SU-DHL-6 (cell line): ENCODE measurements at regions not wholly inside any gene's neighbourhood (a gene's known extent, or its start where the extent isn't known, plus 50 kb on each side); places are given as distances from the start of the nearest gene placed in this dataset.

Experiments
- H2AFZ ChIP-seq: fragments of 200-600 bp; sonication (generic); 2 replicates; pipeline ENCODE4 v1.6.1; 2014; ENCODE audit warnings: low read depth, mild to moderate bottlenecking, moderate library complexity, mixed read lengths, antibody characterized with exemption, low read length; ENCODE audit not compliant: severe bottlenecking
- H3F3A ChIP-seq: fragments of 200-600 bp; shearing (Covaris generic); 2 replicates; pipeline ENCODE4 v1.6.0; 2016; ENCODE audit warnings: antibody characterized with exemption, mild to moderate bottlenecking; ENCODE audit not compliant: insufficient read depth
- H3K27ac ChIP-seq: fragments of 200-600 bp; sonication (generic); 2 replicates; pipeline ENCODE4 v1.5.1; 2016; ENCODE audit warnings: low read depth, mild to moderate bottlenecking, low read length, moderate library complexity, mixed read lengths
- H3K27me3 ChIP-seq: fragments of 200-600 bp; sonication (generic), shearing (Covaris generic); 2 replicates; pipeline ENCODE4 v1.6.0; 2014; ENCODE audit warnings: mild to moderate bottlenecking, low read length
- H3K36me3 ChIP-seq: fragments of 200-600 bp; sonication (generic); 2 replicates; pipeline ENCODE4 v1.6.1; 2014; ENCODE audit warnings: mild to moderate bottlenecking, low read length, mixed read lengths
- H3K4me2 ChIP-seq: fragments of 300-600, 200-600 bp; shearing (Covaris generic), sonication (generic); 2 replicates; pipeline ENCODE4 v1.6.0; 2014; ENCODE audit warnings: low read length, low read depth, mild to moderate bottlenecking; ENCODE audit not compliant: poor library complexity, severe bottlenecking
- H3K4me3 ChIP-seq: fragments of 200-600 bp; sonication (generic); 2 replicates; pipeline ENCODE4 v1.5.1; 2014; ENCODE audit warnings: antibody characterized with exemption, low read length, mild to moderate bottlenecking, mixed read lengths; ENCODE audit not compliant: insufficient read depth, poor library complexity, severe bottlenecking
- H3K79me2 ChIP-seq: fragments of 200-600 bp; sonication (generic); 2 replicates; pipeline ENCODE4 v1.6.1; 2014; ENCODE audit warnings: mild to moderate bottlenecking, low read length, moderate library complexity; ENCODE audit not compliant: insufficient read depth
- H3K9ac ChIP-seq: fragments of 200-600 bp; sonication (generic); 2 replicates; pipeline ENCODE4 v1.7.0; 2014; ENCODE audit warnings: mild to moderate bottlenecking, low read length
- H3K9me2 ChIP-seq: fragments of 200-600 bp; sonication (generic); replicated peaks from 2 replicates; pipeline ENCODE4 v1.6.1; 2014; ENCODE audit warnings: low read length; ENCODE audit not compliant: insufficient read depth
- H3K9me3 ChIP-seq: fragments of 200-600 bp; sonication (generic); 2 replicates; pipeline ENCODE4 v1.6.1; 2014; ENCODE audit warnings: low read length, mixed read lengths; ENCODE audit not compliant: insufficient read depth
- H4K20me1 ChIP-seq: fragments of 200-600 bp; sonication (generic); 2 replicates; pipeline ENCODE4 v1.6.1; 2014; ENCODE audit warnings: low read depth, mild to moderate bottlenecking, antibody characterized with exemption, low read length, moderate library complexity, mixed read lengths
- CTCF ChIP-seq: fragments of 200-600 bp; sonication (generic); IDR thresholded peaks from one replicate; pipeline ENCODE4 v1.5.1; 2017; ENCODE audit warnings: antibody characterized with exemption, mild to moderate bottlenecking, low read length, moderate library complexity; ENCODE audit not compliant: insufficient read depth, poor library complexity, severe bottlenecking
- EZH2phosphoT487 ChIP-seq: fragments of 200-600 bp; sonication (generic), shearing (Covaris generic); conservative IDR thresholded peaks from 2 replicates; pipeline ENCODE4 v1.6.1; 2018; ENCODE audit warnings: mild to moderate bottlenecking, antibody characterized with exemption, low read length, moderate library complexity, mixed read lengths

- H4K20me1 ChIP-seq, result no peaks in the 10 kb centered on the region
- H3K9me3 ChIP-seq, result no peaks in the 10 kb centered on the region
- H2AFZ ChIP-seq, result no peak overlapping the region
- H3K4me2 ChIP-seq, result no peak overlapping the region
- no peaks in the 10 kb centered on the region for H3K79me2 ChIP-seq
- no peaks in the 10 kb centered on the region for H3F3A ChIP-seq
- no peaks in the 10 kb centered on the region for H3K9me2 ChIP-seq
- no peak overlapping the region for H3K27ac ChIP-seq
- no peak overlapping the region for H3K4me3 ChIP-seq
- no peaks in the 10 kb centered on the region for H3K27me3 ChIP-seq
- no peaks in the 10 kb centered on the region for H3K36me3 ChIP-seq
- H3K9ac ChIP-seq, result no peak overlapping the region
- no peak for TF ChIP-seq EZH2phosphoT487
- TF ChIP-seq CTCF, result no peak
Observed at GRCh38 chr14:79951572-79951971, 259.7 kb downstream of the DIO2 start.

GRCh38 chr14:79949906-79950305 lies 261.4 kb downstream of the DIO2 start:
- no peaks in the 10 kb centered on the region for H3K79me2 ChIP-seq
- TF ChIP-seq CTCF, result no peak
- no peak for TF ChIP-seq EZH2phosphoT487
- no peaks in the 10 kb centered on the region for H3K36me3 ChIP-seq
- H3K4me2 ChIP-seq, result no peak overlapping the region
- no peaks in the 10 kb centered on the region for H4K20me1 ChIP-seq
- H3K27me3 ChIP-seq, result no peaks in the 10 kb centered on the region
- H3K27ac ChIP-seq, result no peak overlapping the region
- H3K4me3 ChIP-seq, result no peak overlapping the region
- H3K9me2 ChIP-seq, result no peaks in the 10 kb centered on the region
- H3K9me3 ChIP-seq, result no peaks in the 10 kb centered on the region
- no peak overlapping the region for H3K9ac ChIP-seq
- no peak overlapping the region for H2AFZ ChIP-seq
- H3F3A ChIP-seq, result no peaks in the 10 kb centered on the region

DNA sequence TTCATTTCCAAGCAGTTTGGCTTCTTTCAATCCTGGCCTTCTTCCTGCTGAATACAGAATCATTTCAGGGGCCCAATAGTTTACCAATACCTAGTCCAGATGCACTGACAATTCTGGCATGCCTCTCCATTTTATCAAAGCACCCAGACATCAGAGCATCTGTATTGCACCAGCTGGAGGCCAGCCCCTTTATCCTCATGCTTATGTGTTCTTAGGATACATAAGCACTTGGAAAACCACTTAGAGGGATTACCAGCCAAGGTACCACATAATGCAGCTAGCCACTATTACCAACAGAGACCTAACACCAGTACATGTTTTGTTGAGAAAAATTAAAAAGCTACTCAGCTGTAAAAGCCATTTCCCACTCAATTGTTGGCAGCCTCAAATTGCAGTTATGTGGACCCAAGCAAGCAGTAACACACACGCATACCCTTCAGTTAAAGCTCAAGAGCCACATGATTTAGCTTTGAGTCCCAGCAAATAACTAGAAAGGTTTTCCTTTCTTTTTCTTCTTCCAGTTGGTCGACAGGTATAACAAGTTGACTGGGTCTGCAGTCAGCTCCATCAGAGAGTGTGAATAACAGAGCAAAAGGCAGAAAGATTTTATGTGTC lies 263.8 kb downstream of the DIO2 start:
- H3K79me2 ChIP-seq, result no peaks in the 10 kb centered on the region
- TF ChIP-seq CTCF (no peak), EZH2phosphoT487 (no peak)
- no peaks in the 10 kb centered on the region for H3F3A ChIP-seq
- H3K9me3 ChIP-seq, result no peaks in the 10 kb centered on the region
- no peak overlapping the region for H3K4me2 ChIP-seq
- H3K27ac ChIP-seq, result no peak overlapping the region
- no peak overlapping the region for H2AFZ ChIP-seq
- H3K36me3 ChIP-seq, result no peaks in the 10 kb centered on the region
- H3K27me3 ChIP-seq, result no peaks in the 10 kb centered on the region
- no peak overlapping the region for H3K9ac ChIP-seq
- no peak overlapping the region for H3K4me3 ChIP-seq
- no peaks in the 10 kb centered on the region for H3K9me2 ChIP-seq
- no peaks in the 10 kb centered on the region for H4K20me1 ChIP-seq
